ENCODE measurements at regions not wholly inside any gene's neighbourhood (a gene's known extent, or its start where the extent isn't known, plus 50 kb on each side); places are given as distances from the start of the nearest gene placed in this dataset.

DNA sequence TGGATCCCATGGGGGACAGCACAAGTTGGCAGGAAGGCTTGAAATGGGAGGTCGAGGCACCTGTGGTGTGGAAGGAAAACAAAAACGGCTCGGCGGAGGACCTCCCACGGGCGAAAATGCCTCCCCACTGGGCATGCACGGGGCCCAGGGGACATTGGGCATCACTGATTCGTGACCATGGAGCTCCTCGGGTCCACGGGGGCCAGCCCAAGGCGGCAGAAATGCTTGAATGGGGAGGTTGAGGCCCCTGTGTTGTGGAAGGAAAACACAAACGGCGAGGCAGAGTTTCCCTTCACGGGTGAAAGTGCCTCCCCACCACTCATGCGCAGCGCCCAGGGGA is 376.0 kb downstream of the ALG10 start:
- intact Hi-C loops (cut with micrococcal nuclease; ENCODE audit: unreplicated experiment), result no loop called here
- ChIA-PET CTCF (no interaction called here), SMC1A (ENCODE audit: uncharacterized antibody, unreplicated experiment) (no interaction called here), POLR2A (no interaction called here), RAD21 (ENCODE audit: unreplicated experiment) (no interaction called here)
- ATAC-seq, result no peak
- no peak overlapping the region for H3K4me3 ChIP-seq
- no peak overlapping the region for H2AFZ ChIP-seq (ENCODE audit: control insufficient read depth, low read depth, low read length)
- no peaks in the 10 kb centered on the region for H3K27me3 ChIP-seq (replicated peaks in 1 of 2; ENCODE audit: control insufficient read depth in 2 of 2, insufficient read depth in 2 of 2, low read length in 1 of 2)
- H3K9ac ChIP-seq (ENCODE audit: control insufficient read depth, insufficient read depth, low read length), result no peak overlapping the region
- DNase-seq (ENCODE audit: low read depth, low spot score), result no peak
- no TSS peak for BruUV-seq (replicated peaks)
- H3K9me3 ChIP-seq (replicated peaks; ENCODE audit: control insufficient read depth, insufficient read depth, low read length), result no peaks in the 10 kb centered on the region; the same call in 2 of the 3 replicates
- WGBS (ENCODE audit: insufficient coverage, insufficient replicate concordance, low lambda C conversion rate, missing lambda C conversion rate), result 23% methylated on average over 14 of the region's 16 CpGs
- FAIRE-seq, result no peak
- no peaks in the 10 kb centered on the region for H4K20me1 ChIP-seq (ENCODE audit: control insufficient read depth, insufficient read depth)
- in situ Hi-C loops (cut with MboI), result loop anchor here (25.0 kb wide), 1 partner anchor 111 kb away; no protein-coding TSS in a partner anchor
- H3K36me3 ChIP-seq (ENCODE audit: control insufficient read depth in 2 of 2, insufficient read depth in 2 of 2, low read length in 1 of 2), result no peaks in the 10 kb centered on the region
- no peak overlapping the region for H3K27ac ChIP-seq (ENCODE audit: control insufficient read depth, insufficient read depth)
- no peaks in the 10 kb centered on the region for H3K79me2 ChIP-seq (ENCODE audit: control insufficient read depth, insufficient read depth, low read length)
- H3K4me1 ChIP-seq (ENCODE audit: control insufficient read depth, insufficient read depth, low read length), result no peaks in the 10 kb centered on the region
- no peak overlapping the region for H3K4me2 ChIP-seq (ENCODE audit: control insufficient read depth, insufficient read depth)
- TF ChIP-seq, protein P1, sequence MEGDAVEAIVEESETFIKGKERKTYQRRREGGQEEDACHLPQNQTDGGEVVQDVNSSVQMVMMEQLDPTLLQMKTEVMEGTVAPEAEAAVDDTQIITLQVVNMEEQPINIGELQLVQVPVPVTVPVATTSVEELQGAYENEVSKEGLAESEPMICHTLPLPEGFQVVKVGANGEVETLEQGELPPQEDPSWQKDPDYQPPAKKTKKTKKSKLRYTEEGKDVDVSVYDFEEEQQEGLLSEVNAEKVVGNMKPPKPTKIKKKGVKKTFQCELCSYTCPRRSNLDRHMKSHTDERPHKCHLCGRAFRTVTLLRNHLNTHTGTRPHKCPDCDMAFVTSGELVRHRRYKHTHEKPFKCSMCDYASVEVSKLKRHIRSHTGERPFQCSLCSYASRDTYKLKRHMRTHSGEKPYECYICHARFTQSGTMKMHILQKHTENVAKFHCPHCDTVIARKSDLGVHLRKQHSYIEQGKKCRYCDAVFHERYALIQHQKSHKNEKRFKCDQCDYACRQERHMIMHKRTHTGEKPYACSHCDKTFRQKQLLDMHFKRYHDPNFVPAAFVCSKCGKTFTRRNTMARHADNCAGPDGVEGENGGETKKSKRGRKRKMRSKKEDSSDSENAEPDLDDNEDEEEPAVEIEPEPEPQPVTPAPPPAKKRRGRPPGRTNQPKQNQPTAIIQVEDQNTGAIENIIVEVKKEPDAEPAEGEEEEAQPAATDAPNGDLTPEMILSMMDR (IDR thresholded peaks at IDR 0.05 in 2 of 3, conservative IDR thresholded peaks at IDR 0.05 in 1 of 3; ENCODE audit: control insufficient read depth in 2 of 3, extremely low read depth in 1 of 3, insufficient read depth in 1 of 3, low read depth in 3 of 3, low read length in 3 of 3), result no peak
- TF ChIP-seq IRF4 (IDR thresholded peaks at IDR 0.05; ENCODE audit: low read depth, low read length) (no peak), HDGF (IDR thresholded peaks at IDR 0.05) (no peak), EED (IDR thresholded peaks at IDR 0.05; ENCODE audit: low read depth) (no peak), MYB (IDR thresholded peaks at IDR 0.05; ENCODE audit: borderline replicate concordance, low read depth, low read length) (no peak), NR2C2 (IDR thresholded peaks at IDR 0.05; ENCODE audit: borderline replicate concordance, control insufficient read depth, insufficient read length, low read depth) (no peak), TCF12 (IDR thresholded peaks at IDR 0.05; ENCODE audit: low read depth, low read length) (no peak), ETV6 (conservative IDR thresholded peaks at IDR 0.05 in 1 of 2, IDR thresholded peaks at IDR 0.05 in 1 of 2; ENCODE audit: borderline replicate concordance in 1 of 2, low read depth in 1 of 2) (no peak), PAX8 (IDR thresholded peaks at IDR 0.05) (no peak), TCF7 (IDR thresholded peaks at IDR 0.05; ENCODE audit: borderline replicate concordance) (no peak)
- TF ChIP-seq, protein P2, sequence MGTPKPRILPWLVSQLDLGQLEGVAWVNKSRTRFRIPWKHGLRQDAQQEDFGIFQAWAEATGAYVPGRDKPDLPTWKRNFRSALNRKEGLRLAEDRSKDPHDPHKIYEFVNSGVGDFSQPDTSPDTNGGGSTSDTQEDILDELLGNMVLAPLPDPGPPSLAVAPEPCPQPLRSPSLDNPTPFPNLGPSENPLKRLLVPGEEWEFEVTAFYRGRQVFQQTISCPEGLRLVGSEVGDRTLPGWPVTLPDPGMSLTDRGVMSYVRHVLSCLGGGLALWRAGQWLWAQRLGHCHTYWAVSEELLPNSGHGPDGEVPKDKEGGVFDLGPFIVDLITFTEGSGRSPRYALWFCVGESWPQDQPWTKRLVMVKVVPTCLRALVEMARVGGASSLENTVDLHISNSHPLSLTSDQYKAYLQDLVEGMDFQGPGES (IDR thresholded peaks at IDR 0.05), result no peak
- TF ChIP-seq, protein P3, sequence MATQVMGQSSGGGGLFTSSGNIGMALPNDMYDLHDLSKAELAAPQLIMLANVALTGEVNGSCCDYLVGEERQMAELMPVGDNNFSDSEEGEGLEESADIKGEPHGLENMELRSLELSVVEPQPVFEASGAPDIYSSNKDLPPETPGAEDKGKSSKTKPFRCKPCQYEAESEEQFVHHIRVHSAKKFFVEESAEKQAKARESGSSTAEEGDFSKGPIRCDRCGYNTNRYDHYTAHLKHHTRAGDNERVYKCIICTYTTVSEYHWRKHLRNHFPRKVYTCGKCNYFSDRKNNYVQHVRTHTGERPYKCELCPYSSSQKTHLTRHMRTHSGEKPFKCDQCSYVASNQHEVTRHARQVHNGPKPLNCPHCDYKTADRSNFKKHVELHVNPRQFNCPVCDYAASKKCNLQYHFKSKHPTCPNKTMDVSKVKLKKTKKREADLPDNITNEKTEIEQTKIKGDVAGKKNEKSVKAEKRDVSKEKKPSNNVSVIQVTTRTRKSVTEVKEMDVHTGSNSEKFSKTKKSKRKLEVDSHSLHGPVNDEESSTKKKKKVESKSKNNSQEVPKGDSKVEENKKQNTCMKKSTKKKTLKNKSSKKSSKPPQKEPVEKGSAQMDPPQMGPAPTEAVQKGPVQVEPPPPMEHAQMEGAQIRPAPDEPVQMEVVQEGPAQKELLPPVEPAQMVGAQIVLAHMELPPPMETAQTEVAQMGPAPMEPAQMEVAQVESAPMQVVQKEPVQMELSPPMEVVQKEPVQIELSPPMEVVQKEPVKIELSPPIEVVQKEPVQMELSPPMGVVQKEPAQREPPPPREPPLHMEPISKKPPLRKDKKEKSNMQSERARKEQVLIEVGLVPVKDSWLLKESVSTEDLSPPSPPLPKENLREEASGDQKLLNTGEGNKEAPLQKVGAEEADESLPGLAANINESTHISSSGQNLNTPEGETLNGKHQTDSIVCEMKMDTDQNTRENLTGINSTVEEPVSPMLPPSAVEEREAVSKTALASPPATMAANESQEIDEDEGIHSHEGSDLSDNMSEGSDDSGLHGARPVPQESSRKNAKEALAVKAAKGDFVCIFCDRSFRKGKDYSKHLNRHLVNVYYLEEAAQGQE (IDR thresholded peaks at IDR 0.05; ENCODE audit: low read depth, low read length), result no peak
- TF ChIP-seq, protein P4, sequence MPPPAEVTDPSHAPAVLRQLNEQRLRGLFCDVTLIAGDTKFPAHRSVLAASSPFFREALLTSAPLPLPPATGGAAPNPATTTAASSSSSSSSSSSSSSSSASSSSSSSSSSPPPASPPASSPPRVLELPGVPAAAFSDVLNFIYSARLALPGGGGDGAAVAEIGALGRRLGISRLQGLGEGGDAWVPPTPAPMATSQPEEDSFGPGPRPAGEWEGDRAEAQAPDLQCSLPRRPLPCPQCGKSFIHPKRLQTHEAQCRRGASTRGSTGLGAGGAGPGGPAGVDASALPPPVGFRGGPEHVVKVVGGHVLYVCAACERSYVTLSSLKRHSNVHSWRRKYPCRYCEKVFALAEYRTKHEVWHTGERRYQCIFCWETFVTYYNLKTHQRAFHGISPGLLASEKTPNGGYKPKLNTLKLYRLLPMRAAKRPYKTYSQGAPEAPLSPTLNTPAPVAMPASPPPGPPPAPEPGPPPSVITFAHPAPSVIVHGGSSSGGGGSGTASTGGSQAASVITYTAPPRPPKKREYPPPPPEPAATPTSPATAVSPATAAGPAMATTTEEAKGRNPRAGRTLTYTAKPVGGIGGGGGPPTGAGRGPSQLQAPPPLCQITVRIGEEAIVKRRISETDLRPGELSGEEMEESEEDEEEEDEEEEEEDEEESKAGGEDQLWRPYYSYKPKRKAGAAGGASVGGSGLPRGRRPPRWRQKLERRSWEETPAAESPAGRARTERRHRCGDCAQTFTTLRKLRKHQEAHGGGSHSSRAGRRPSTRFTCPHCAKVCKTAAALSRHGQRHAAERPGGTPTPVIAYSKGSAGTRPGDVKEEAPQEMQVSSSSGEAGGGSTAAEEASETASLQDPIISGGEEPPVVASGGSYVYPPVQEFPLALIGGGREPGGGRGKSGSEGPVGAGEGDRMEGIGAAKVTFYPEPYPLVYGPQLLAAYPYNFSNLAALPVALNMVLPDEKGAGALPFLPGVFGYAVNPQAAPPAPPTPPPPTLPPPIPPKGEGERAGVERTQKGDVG (CRISPR knock-in tag; IDR thresholded peaks at IDR 0.05), result no peak
